H9 (cell line): ENCODE measurements at regions not wholly inside any gene's neighbourhood (a gene's known extent, or its start where the extent isn't known, plus 50 kb on each side); places are given as distances from the start of the nearest gene placed in this dataset.

Source experiments
- DNase-seq: peaks from one replicate; pipeline ENCODE4 v3.0.0-alpha.2; 2017
- H2AFZ ChIP-seq: one replicate; pipeline ENCODE4 v1.6.1; 2013; ENCODE audit warnings: mild to moderate bottlenecking, low read length, control low read depth, moderate library complexity
- H2AK5ac ChIP-seq: 2 replicates; pipeline ENCODE4 v1.6.1; 2013; ENCODE audit warnings: low read length, control low read depth, mixed read lengths; ENCODE audit not compliant: insufficient read length
- H2BK120ac ChIP-seq: one replicate; pipeline ENCODE4 v1.6.1; 2013; ENCODE audit warnings: low read depth, mild to moderate bottlenecking, low read length, control low read depth, inconsistent platforms; ENCODE audit not compliant: poor library complexity, severe bottlenecking
- H2BK12ac ChIP-seq: 2 replicates; pipeline ENCODE4 v1.6.1; 2013; ENCODE audit warnings: low read length, control low read depth, mixed read lengths, low read depth; ENCODE audit not compliant: insufficient read length
- H2BK15ac ChIP-seq: 2 replicates; pipeline ENCODE4 v1.6.1; 2013; ENCODE audit warnings: low read depth, low read length, control low read depth
- H2BK20ac ChIP-seq: one replicate; pipeline ENCODE4 v1.6.1; 2013; ENCODE audit warnings: low read depth, mild to moderate bottlenecking, low read length, control low read depth, inconsistent platforms; ENCODE audit not compliant: poor library complexity, severe bottlenecking
- H2BK5ac ChIP-seq: 2 replicates; pipeline ENCODE4 v1.6.1; 2013; ENCODE audit warnings: low read length, control low read depth, mixed read lengths; ENCODE audit not compliant: insufficient read length
- H3K14ac ChIP-seq: 2 replicates; pipeline ENCODE4 v1.6.1; 2013; ENCODE audit warnings: low read length, control low read depth; ENCODE audit not compliant: insufficient read depth
- H3K18ac ChIP-seq: 2 replicates; pipeline ENCODE4 v1.6.1; 2013; ENCODE audit warnings: low read depth, mild to moderate bottlenecking, mixed read lengths, low read length, control low read depth; ENCODE audit not compliant: insufficient read length
- H3K23ac ChIP-seq: 2 replicates; pipeline ENCODE4 v1.6.1; 2013; ENCODE audit warnings: low read length, control low read depth, mixed read lengths, low read depth; ENCODE audit not compliant: insufficient read length
- H3K23me2 ChIP-seq: 2 replicates; pipeline ENCODE4 v1.6.1; 2013; ENCODE audit warnings: low read depth, mild to moderate bottlenecking, mixed read lengths, low read length, control low read depth; ENCODE audit not compliant: insufficient read length, poor library complexity, severe bottlenecking
- H3K27ac ChIP-seq: 2 replicates; pipeline ENCODE4 v1.5.1; 2013; ENCODE audit warnings: low read length, control low read depth, mixed read lengths, low read depth; ENCODE audit not compliant: insufficient read length
- H3K27me3 ChIP-seq: 2 replicates; pipeline ENCODE4 v1.6.1; 2013; ENCODE audit warnings: low read length, control low read depth, inconsistent platforms; ENCODE audit not compliant: insufficient read depth
- H3K4ac ChIP-seq: 2 replicates; pipeline ENCODE4 v1.6.1; 2013; ENCODE audit warnings: low read depth, mild to moderate bottlenecking, control low read depth, inconsistent platforms, low read length, moderate library complexity
- H3K4me1 ChIP-seq: 2 replicates; pipeline ENCODE4 v1.6.1; 2013; ENCODE audit warnings: low read length, control low read depth, inconsistent platforms; ENCODE audit not compliant: insufficient read depth
- H3K4me2 ChIP-seq: 2 replicates; pipeline ENCODE4 v1.6.1; 2013; ENCODE audit warnings: low read length, control low read depth, mixed read lengths; ENCODE audit not compliant: insufficient read length, insufficient read depth
- H3K56ac ChIP-seq: 2 replicates; pipeline ENCODE4 v1.6.1; 2013; ENCODE audit warnings: low read depth, mild to moderate bottlenecking, mixed read lengths, low read length, control low read depth; ENCODE audit not compliant: insufficient read length
- H3K79me1 ChIP-seq: 2 replicates; pipeline ENCODE4 v1.6.1; 2013; ENCODE audit warnings: low read depth, mild to moderate bottlenecking, moderate library complexity, low read length, control low read depth, inconsistent platforms; ENCODE audit not compliant: insufficient read depth, poor library complexity, severe bottlenecking
- H3K79me2 ChIP-seq: 2 replicates; pipeline ENCODE4 v1.6.1; 2013; ENCODE audit warnings: low read length, control low read depth, inconsistent platforms; ENCODE audit not compliant: insufficient read depth
- H3K9ac ChIP-seq: 2 replicates; pipeline ENCODE4 v1.6.1; 2013; ENCODE audit warnings: low read length, control low read depth, mixed read lengths; ENCODE audit not compliant: insufficient read length; ENCODE audit errors: extremely low read depth
- H3K9me3 ChIP-seq: one replicate; pipeline ENCODE4 v1.6.1; 2013; ENCODE audit warnings: low read depth, low read length, inconsistent platforms; ENCODE audit not compliant: control insufficient read depth
- H3T11ph ChIP-seq: one replicate; pipeline ENCODE4 v1.6.1; 2013; ENCODE audit warnings: mild to moderate bottlenecking, low read length, control low read depth, inconsistent platforms
- H4K20me1 ChIP-seq: one replicate; pipeline ENCODE4 v1.6.1; 2013; ENCODE audit not compliant: control insufficient read depth, insufficient read length, insufficient read depth
- H4K5ac ChIP-seq: 2 replicates; pipeline ENCODE4 v1.6.1; 2013; ENCODE audit warnings: low read depth, mild to moderate bottlenecking, mixed read lengths, low read length, control low read depth; ENCODE audit not compliant: insufficient read length
- H4K8ac ChIP-seq: replicated peaks from 2 replicates; pipeline ENCODE4 v1.6.1; 2013; ENCODE audit warnings: low read length, control low read depth, mixed read lengths, low read depth; ENCODE audit not compliant: insufficient read length
- H4K91ac ChIP-seq: 2 replicates; pipeline ENCODE4 v1.6.1; 2013; ENCODE audit warnings: low read depth, mild to moderate bottlenecking, moderate library complexity, mixed read lengths, low read length, control low read depth; ENCODE audit not compliant: insufficient read length
- H3K27ac Mint-ChIP-seq, 3 experiments: 2 replicates in 2 of 3; 3 replicates in 1 of 3; pipeline ENCODE4 v1.8.0; 2020 to 2021; ENCODE audit warnings: mixed read lengths in 3 of 3, mild to moderate bottlenecking in 1 of 3, moderate library complexity in 1 of 3
- H3K27me3 Mint-ChIP-seq: 2 replicates; pipeline ENCODE4 v1.8.0; 2021; ENCODE audit warnings: low read depth, mild to moderate bottlenecking, moderate library complexity, mixed read lengths
- H3K36me3 Mint-ChIP-seq, 3 experiments: 2 replicates in 2 of 3; 3 replicates in 1 of 3; pipeline ENCODE4 v1.8.0; 2020 to 2021; ENCODE audit warnings: low read depth in 3 of 3, mixed read lengths in 3 of 3; ENCODE audit not compliant: insufficient read depth in 1 of 3
- H3K4me1 Mint-ChIP-seq, 2 experiments: 2 replicates each; pipeline ENCODE4 v1.8.0; 2020; ENCODE audit warnings: mixed read lengths in 2 of 2
- H3K4me3 Mint-ChIP-seq, 2 experiments: 2 replicates in 1 of 2; 3 replicates in 1 of 2; pipeline ENCODE4 v1.8.0; 2020 to 2021; ENCODE audit warnings: mild to moderate bottlenecking in 2 of 2, mixed read lengths in 2 of 2, moderate library complexity in 1 of 2
- H3K9me3 Mint-ChIP-seq, 2 experiments: 2 replicates in 1 of 2; 3 replicates in 1 of 2; pipeline ENCODE4 v1.8.0; 2020; ENCODE audit warnings: mild to moderate bottlenecking in 2 of 2, mixed read lengths in 2 of 2, moderate library complexity in 1 of 2
- WGBS: extraction: QIAGEN DNeasy Blood & Tissue Kit; methylation state at CpG from one replicate; pipeline ENCODE4 v1.1.7; 2013; ENCODE audit warnings: missing lambda C conversion rate, low lambda C conversion rate, mixed read lengths; ENCODE audit not compliant: insufficient read length; ENCODE audit errors: extremely low coverage; 5-methylcytosine and 5-hydroxymethylcytosine counted together
- TF ChIP-seq, protein P1 (sequence below): fragments of 200-600 bp; sonication (generic); conservative IDR thresholded peaks from 3 replicates; pipeline ENCODE4 v1.8.0; 2021; ENCODE audit warnings: antibody characterized with exemption, mild to moderate bottlenecking

DNA sequence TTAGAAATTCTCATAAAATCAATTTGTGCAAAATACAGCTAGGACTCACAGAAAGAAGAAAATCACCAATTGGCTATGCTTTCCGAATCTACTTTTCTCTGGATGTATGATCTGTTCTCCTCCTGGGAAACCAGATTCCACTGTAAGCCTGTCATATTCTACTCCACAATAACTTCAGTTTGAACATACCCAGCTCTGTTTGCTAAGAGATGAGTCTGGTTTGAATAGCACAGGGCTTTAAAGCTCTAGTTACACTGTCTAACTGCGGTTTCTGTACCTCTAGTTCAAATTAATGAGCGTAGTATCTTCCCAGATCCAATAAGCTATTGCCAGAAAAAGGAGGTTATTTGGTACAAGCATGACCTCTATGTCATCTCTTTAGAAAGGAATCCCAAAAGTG lies 270.1 kb downstream of the DAD1 start:
- no peaks in the 10 kb centered on the region for H3K23me2 ChIP-seq
- Mint-ChIP-seq H3K36me3 (no peaks in the 10 kb centered on the region), H3K4me1 (peaks cover 0 to 2% of the 10 kb centered on the region in 2 experiments; a peak in 2 of 4 replicates), H3K27me3 (no peaks in the 10 kb centered on the region), H3K4me3 (no peak overlapping the region), H3K9me3 (no peaks in the 10 kb centered on the region), H3K27ac (no peak overlapping the region)
- no peak overlapping the region for H2BK20ac ChIP-seq
- WGBS, result no CpG with 5 or more reads among the region's 3 CpGs
- H2AK5ac ChIP-seq, result no peak overlapping the region
- H3T11ph ChIP-seq, result no peak overlapping the region
- no peak overlapping the region for H4K5ac ChIP-seq
- no peaks in the 10 kb centered on the region for H3K79me2 ChIP-seq
- H3K14ac ChIP-seq, result no peak overlapping the region
- DNase-seq, result no peak
- no peaks in the 10 kb centered on the region for H3K4me1 ChIP-seq
- no peak overlapping the region for H2BK120ac ChIP-seq
- H3K4me2 ChIP-seq, result no peak overlapping the region
- H2BK12ac ChIP-seq, result no peak overlapping the region
- H3K27ac ChIP-seq, result no peak overlapping the region
- no peaks in the 10 kb centered on the region for H4K20me1 ChIP-seq
- TF ChIP-seq, protein P1, sequence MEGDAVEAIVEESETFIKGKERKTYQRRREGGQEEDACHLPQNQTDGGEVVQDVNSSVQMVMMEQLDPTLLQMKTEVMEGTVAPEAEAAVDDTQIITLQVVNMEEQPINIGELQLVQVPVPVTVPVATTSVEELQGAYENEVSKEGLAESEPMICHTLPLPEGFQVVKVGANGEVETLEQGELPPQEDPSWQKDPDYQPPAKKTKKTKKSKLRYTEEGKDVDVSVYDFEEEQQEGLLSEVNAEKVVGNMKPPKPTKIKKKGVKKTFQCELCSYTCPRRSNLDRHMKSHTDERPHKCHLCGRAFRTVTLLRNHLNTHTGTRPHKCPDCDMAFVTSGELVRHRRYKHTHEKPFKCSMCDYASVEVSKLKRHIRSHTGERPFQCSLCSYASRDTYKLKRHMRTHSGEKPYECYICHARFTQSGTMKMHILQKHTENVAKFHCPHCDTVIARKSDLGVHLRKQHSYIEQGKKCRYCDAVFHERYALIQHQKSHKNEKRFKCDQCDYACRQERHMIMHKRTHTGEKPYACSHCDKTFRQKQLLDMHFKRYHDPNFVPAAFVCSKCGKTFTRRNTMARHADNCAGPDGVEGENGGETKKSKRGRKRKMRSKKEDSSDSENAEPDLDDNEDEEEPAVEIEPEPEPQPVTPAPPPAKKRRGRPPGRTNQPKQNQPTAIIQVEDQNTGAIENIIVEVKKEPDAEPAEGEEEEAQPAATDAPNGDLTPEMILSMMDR, result no peak
- H3K79me1 ChIP-seq, result no peaks in the 10 kb centered on the region
- no peak overlapping the region for H3K56ac ChIP-seq
- H3K27me3 ChIP-seq, result no peaks in the 10 kb centered on the region
- H3K18ac ChIP-seq, result no peak overlapping the region
- no peak overlapping the region for H2AFZ ChIP-seq
- no peak overlapping the region for H3K9ac ChIP-seq
- no peaks in the 10 kb centered on the region for H3K9me3 ChIP-seq
- no peak overlapping the region for H2BK5ac ChIP-seq
- no peak overlapping the region for H4K8ac ChIP-seq
- no peak overlapping the region for H4K91ac ChIP-seq
- H3K23ac ChIP-seq, result no peak overlapping the region
- no peak overlapping the region for H3K4ac ChIP-seq
- no peak overlapping the region for H2BK15ac ChIP-seq
